H1 (cell line): ENCODE measurements at regions not wholly inside any gene's neighbourhood (a gene's known extent, or its start where the extent isn't known, plus 50 kb on each side); places are given as distances from the start of the nearest gene placed in this dataset.

Experiments
- CTCF ChIA-PET: fragments of 300-600 bp; sonication (Branson Sonifier 250); formaldehyde crosslinking; loops from one replicate; lab custom pipeline; 2021; ENCODE audit not compliant: partially characterized antibody; lab: Charles Lee
- POLR2A ChIA-PET: fragments of 300-600 bp; sonication (Branson Sonifier 250); formaldehyde crosslinking; loops from one replicate; lab custom pipeline; 2021; ENCODE audit warnings: inconsistent platforms; ENCODE audit not compliant: partially characterized antibody; lab: Charles Lee
- DNase-seq, 2 experiments: peaks; one replicate each; pipeline versions ENCODE4 v3.0.0 to v3.0.0-alpha.2; 2010 to 2022; ENCODE audit warnings: low spot score in 2 of 2, low read depth in 1 of 2, mixed read lengths in 1 of 2
- FAIRE-seq: peaks from 2 replicates; lab custom pipeline; 2011; peaks lifted over from hg19 to GRCh38; lab: Jason Lieb, UNC
- H2AFZ ChIP-seq: 2 replicates; pipeline ENCODE4 v1.8.1; 2012; ENCODE audit warnings: low read length, inconsistent platforms
- H2AK5ac ChIP-seq: 2 replicates; pipeline ENCODE4 v1.6.1; 2013; ENCODE audit warnings: low read depth, low read length
- H2BK120ac ChIP-seq: replicated peaks from 2 replicates; pipeline ENCODE3; 2013; ENCODE audit warnings: low read depth, low read length, inconsistent platforms
- H2BK12ac ChIP-seq: 2 replicates; pipeline ENCODE4 v1.6.1; 2013; ENCODE audit warnings: low read depth, low read length
- H2BK15ac ChIP-seq: 2 replicates; pipeline ENCODE4 v1.6.1; 2013; ENCODE audit warnings: low read length
- H2BK20ac ChIP-seq: 2 replicates; pipeline ENCODE4 v1.6.1; 2013; ENCODE audit warnings: low read length
- H2BK5ac ChIP-seq: 2 replicates; pipeline ENCODE4 v1.6.1; 2013; ENCODE audit warnings: low read depth, low read length
- H3K14ac ChIP-seq: 2 replicates; pipeline ENCODE4 v1.6.1; 2013; ENCODE audit warnings: inconsistent platforms; ENCODE audit not compliant: insufficient read length
- H3K18ac ChIP-seq: 2 replicates; pipeline ENCODE4 v1.6.1; 2013; ENCODE audit warnings: low read length; ENCODE audit errors: extremely low read depth
- H3K23ac ChIP-seq: 2 replicates; pipeline ENCODE4 v1.6.1; 2013; ENCODE audit warnings: inconsistent platforms; ENCODE audit not compliant: insufficient read length
- H3K23me2 ChIP-seq: 2 replicates; pipeline ENCODE4 v1.6.1; 2013; ENCODE audit warnings: low read depth, low read length
- H3K27ac ChIP-seq: 2 replicates; pipeline ENCODE4 v1.6.1; 2011; ENCODE audit warnings: low read depth, low read length, inconsistent platforms
- H3K27me3 ChIP-seq, 4 experiments: replicated peaks in 1 of 4; 1 replicate in 1 of 4; 2 replicates in 3 of 4; pipeline versions ENCODE4 v1.6.1 to v1.8.1; 2011 to 2013; ENCODE audit warnings: low read length in 3 of 4, mild to moderate bottlenecking in 3 of 4, inconsistent platforms in 2 of 4, mixed read lengths in 2 of 4, moderate library complexity in 1 of 4; ENCODE audit not compliant: control insufficient read depth in 3 of 4, insufficient read depth in 3 of 4; ENCODE audit errors: extremely low read depth in 1 of 4
- H3K36me3 ChIP-seq, 4 experiments: 2 replicates each; pipeline versions ENCODE4 v1.6.1 to v1.8.1; 2011 to 2013; ENCODE audit warnings: mild to moderate bottlenecking in 4 of 4, low read length in 3 of 4, moderate library complexity in 2 of 4, control low read depth in 1 of 4, inconsistent platforms in 1 of 4; ENCODE audit not compliant: insufficient read depth in 4 of 4, control insufficient read depth in 2 of 4
- H3K4ac ChIP-seq: replicated peaks from 2 replicates; pipeline ENCODE3; 2013; ENCODE audit warnings: low read length, low read depth, mixed read lengths, inconsistent platforms; ENCODE audit not compliant: insufficient read length
- H3K4me1 ChIP-seq, 4 experiments: replicated peaks in 1 of 4; 1 replicate in 1 of 4; 2 replicates in 3 of 4; pipeline versions ENCODE4 v1.6.1 to v1.8.1; 2011 to 2013; ENCODE audit warnings: low read length in 3 of 4, inconsistent platforms in 2 of 4, mixed read lengths in 1 of 4; ENCODE audit not compliant: insufficient read depth in 4 of 4, control insufficient read depth in 3 of 4
- H3K4me2 ChIP-seq, 2 experiments: 2 replicates each; pipeline versions ENCODE4 v1.6.1 to v1.8.1; 2011 to 2013; ENCODE audit warnings: low read depth in 2 of 2, low read length in 2 of 2, control low read depth in 1 of 2, inconsistent platforms in 1 of 2, mild to moderate bottlenecking in 1 of 2; ENCODE audit not compliant: insufficient read depth in 1 of 2
- H3K4me3 ChIP-seq, 4 experiments: fragments of 200-600, 300-600 bp in 1 of 4; sonication (generic), shearing (Covaris generic), sonication (Bioruptor Twin) in 1 of 4; 2 replicates each; pipeline versions ENCODE4 v1.5.1 to v1.8.1; 2011 to 2016; ENCODE audit warnings: low read length in 4 of 4, low read depth in 3 of 4, control low read depth in 2 of 4, inconsistent platforms in 2 of 4, mild to moderate bottlenecking in 2 of 4, mixed read lengths in 1 of 4, moderate library complexity in 1 of 4; ENCODE audit not compliant: insufficient read depth in 2 of 4; ENCODE audit errors: extremely low read depth in 1 of 4
- H3K56ac ChIP-seq: replicated peaks from 2 replicates; pipeline ENCODE3; 2013; ENCODE audit warnings: low read depth, mild to moderate bottlenecking, mixed read lengths, low read length, inconsistent platforms; ENCODE audit not compliant: insufficient read length
- H3K79me1 ChIP-seq: 2 replicates; pipeline ENCODE4 v1.6.1; 2013; ENCODE audit warnings: low read depth, low read length, control low read depth
- H3K79me2 ChIP-seq, 2 experiments: 2 replicates each; pipeline versions ENCODE4 v1.6.1 to v1.8.1; 2012 to 2013; ENCODE audit warnings: low read length in 2 of 2, mild to moderate bottlenecking in 2 of 2, inconsistent platforms in 1 of 2; ENCODE audit not compliant: insufficient read depth in 2 of 2, control insufficient read depth in 1 of 2
- H3K9ac ChIP-seq, 4 experiments: replicated peaks in 1 of 4; 1 replicate in 1 of 4; 2 replicates in 3 of 4; pipeline versions ENCODE4 v1.6.1 to v1.8.1; 2011 to 2013; ENCODE audit warnings: low read depth in 3 of 4, low read length in 3 of 4, control low read depth in 2 of 4, mild to moderate bottlenecking in 2 of 4, moderate library complexity in 2 of 4, inconsistent platforms in 1 of 4; ENCODE audit errors: extremely low read depth in 1 of 4
- H3K9me3 ChIP-seq, 2 experiments: 2 replicates each; pipeline versions ENCODE4 v1.6.1 to v1.8.1; 2012 to 2013; ENCODE audit warnings: mild to moderate bottlenecking in 2 of 2, moderate library complexity in 2 of 2, control low read depth in 1 of 2, inconsistent platforms in 1 of 2, low read depth in 1 of 2, low read length in 1 of 2, mixed read lengths in 1 of 2; ENCODE audit not compliant: insufficient read depth in 2 of 2
- H4K20me1 ChIP-seq, 2 experiments: replicated peaks in 1 of 2; 2 replicates each; pipeline versions ENCODE3 to v1.8.1; 2011 to 2013; ENCODE audit warnings: inconsistent platforms in 2 of 2, low read length in 2 of 2, mild to moderate bottlenecking in 1 of 2; ENCODE audit not compliant: insufficient read depth in 2 of 2, control insufficient read depth in 1 of 2
- H4K5ac ChIP-seq: 2 replicates; pipeline ENCODE4 v1.6.1; 2013; ENCODE audit warnings: low read length, low read depth, mixed read lengths, inconsistent platforms; ENCODE audit not compliant: insufficient read length
- H4K8ac ChIP-seq: 2 replicates; pipeline ENCODE4 v1.8.0; 2013; ENCODE audit warnings: mild to moderate bottlenecking, moderate library complexity, low read length, inconsistent platforms; ENCODE audit not compliant: insufficient read depth; ENCODE audit errors: extremely low read depth
- H4K91ac ChIP-seq: replicated peaks from 2 replicates; pipeline ENCODE3; 2013; ENCODE audit warnings: low read length, mixed read lengths, inconsistent platforms; ENCODE audit not compliant: insufficient read length
- BRCA1 ChIP-seq: IDR thresholded peaks from 2 replicates; pipeline ENCODE4 v1.6.1; 2012; ENCODE audit warnings: low read depth, low read length, improper control_type of control experiment
- KDM4A ChIP-seq: IDR thresholded peaks from one replicate; pipeline ENCODE4 v1.7.1; 2012; ENCODE audit warnings: low read depth, mild to moderate bottlenecking, moderate library complexity, low read length, inconsistent platforms; ENCODE audit not compliant: severe bottlenecking
- WGBS, 2 experiments: shearing (Covaris generic) in 1 of 2; methylation state at CpG; one replicate each; pipeline versions ENCODE4 v1.1.6 to v1.1.7; 2013 to 2015; ENCODE audit warnings: low lambda C conversion rate in 2 of 2, mixed read lengths in 2 of 2, inconsistent platforms in 1 of 2, low coverage in 1 of 2, missing lambda C conversion rate in 1 of 2; ENCODE audit not compliant: insufficient replicate concordance in 2 of 2, insufficient coverage in 1 of 2, insufficient read length in 1 of 2; ENCODE audit errors: extremely low coverage in 1 of 2, missing lambda C conversion rate in 1 of 2; 5-methylcytosine and 5-hydroxymethylcytosine counted together
- TF ChIP-seq, protein P1 (sequence below), 3 experiments: IDR thresholded peaks; 1 replicate in 2 of 3; 2 replicates in 1 of 3; pipeline versions ENCODE4 v1.5.1 to v1.6.1; 2011; ENCODE audit warnings: low read length in 3 of 3, mild to moderate bottlenecking in 3 of 3, inconsistent platforms in 2 of 3, low read depth in 1 of 3, moderate library complexity in 1 of 3; ENCODE audit not compliant: insufficient read depth in 1 of 3; ENCODE audit errors: control extremely low read depth in 1 of 3
- TF ChIP-seq, protein P2 (sequence below): IDR thresholded peaks from 2 replicates; pipeline ENCODE4 v1.6.1; 2011; ENCODE audit warnings: low read depth, mild to moderate bottlenecking, low read length; ENCODE audit not compliant: insufficient read depth

DNA sequence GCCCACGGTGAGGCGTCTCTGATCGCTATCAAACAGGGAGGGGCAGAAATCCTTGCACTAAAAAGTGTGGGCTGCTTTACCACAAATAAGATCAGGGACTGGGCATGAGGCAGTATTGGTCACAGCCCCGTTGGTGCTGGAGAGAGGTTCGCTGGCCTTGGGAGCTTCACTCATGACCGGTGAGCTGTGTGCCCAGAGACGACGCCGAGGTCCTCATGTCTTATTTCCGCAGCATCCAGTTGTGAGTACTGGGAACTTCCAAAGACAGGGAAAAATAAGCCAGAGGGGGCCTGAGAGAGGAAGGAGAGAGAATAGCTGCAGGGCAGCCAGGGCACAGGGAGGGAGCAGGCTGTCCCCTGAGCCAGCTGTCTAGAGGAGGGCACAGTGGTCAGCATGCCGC lies 154.2 kb upstream of the PRKCQ start:
- H2BK120ac ChIP-seq: no peak overlapping the region
- no peak overlapping the region; the same call in 1 of the 2 replicates for H2BK12ac ChIP-seq
- no peaks in the 10 kb centered on the region for H3K36me3 ChIP-seq
- H2BK15ac ChIP-seq: peak overlapping the region; percentile 19; the same call in 1 of the 2 replicates
- H3K4me1 ChIP-seq: peaks cover 4 to 19% (median 14%) of the 10 kb centered on the region in 4 experiments
- no peak overlapping the region for H3K4me2 ChIP-seq
- no peaks in the 10 kb centered on the region for H3K9me3 ChIP-seq
- no peak overlapping the region for H3K4me3 ChIP-seq
- H3K23me2 ChIP-seq: no peaks in the 10 kb centered on the region; the same call in 1 of the 2 replicates
- H3K9ac ChIP-seq: no peak overlapping the region
- no peak overlapping the region for H3K18ac ChIP-seq
- H2AK5ac ChIP-seq: no peak overlapping the region
- no peak overlapping the region for H3K4ac ChIP-seq
- no peaks in the 10 kb centered on the region; a peak in 1 of 7 replicates for H3K27me3 ChIP-seq
- H3K56ac ChIP-seq: no peak overlapping the region
- H4K8ac ChIP-seq: no peak overlapping the region
- FAIRE-seq: no peak
- DNase-seq: no peak
- H4K20me1 ChIP-seq: no peaks in the 10 kb centered on the region
- no peaks in the 10 kb centered on the region for H3K79me2 ChIP-seq
- 79% methylated on average over 11 of the region's 11 CpGs; no CpG with 5 or more reads in 1 of the 2 experiments for WGBS, 2 experiments
- H3K14ac ChIP-seq: no peak overlapping the region
- peak overlapping the region; percentile 57; the same call in 1 of the 2 replicates for H2BK20ac ChIP-seq
- no peak overlapping the region for H2BK5ac ChIP-seq
- CTCF ChIA-PET: no interaction called here
- no peak overlapping the region for H3K23ac ChIP-seq
- no peak overlapping the region for H2AFZ ChIP-seq
- peak overlapping the region; percentile 26 for H4K91ac ChIP-seq
- no peaks in the 10 kb centered on the region for H3K79me1 ChIP-seq
- TF ChIP-seq KDM4A: no peak
- no peak for TF ChIP-seq BRCA1
- TF ChIP-seq, protein P1, sequence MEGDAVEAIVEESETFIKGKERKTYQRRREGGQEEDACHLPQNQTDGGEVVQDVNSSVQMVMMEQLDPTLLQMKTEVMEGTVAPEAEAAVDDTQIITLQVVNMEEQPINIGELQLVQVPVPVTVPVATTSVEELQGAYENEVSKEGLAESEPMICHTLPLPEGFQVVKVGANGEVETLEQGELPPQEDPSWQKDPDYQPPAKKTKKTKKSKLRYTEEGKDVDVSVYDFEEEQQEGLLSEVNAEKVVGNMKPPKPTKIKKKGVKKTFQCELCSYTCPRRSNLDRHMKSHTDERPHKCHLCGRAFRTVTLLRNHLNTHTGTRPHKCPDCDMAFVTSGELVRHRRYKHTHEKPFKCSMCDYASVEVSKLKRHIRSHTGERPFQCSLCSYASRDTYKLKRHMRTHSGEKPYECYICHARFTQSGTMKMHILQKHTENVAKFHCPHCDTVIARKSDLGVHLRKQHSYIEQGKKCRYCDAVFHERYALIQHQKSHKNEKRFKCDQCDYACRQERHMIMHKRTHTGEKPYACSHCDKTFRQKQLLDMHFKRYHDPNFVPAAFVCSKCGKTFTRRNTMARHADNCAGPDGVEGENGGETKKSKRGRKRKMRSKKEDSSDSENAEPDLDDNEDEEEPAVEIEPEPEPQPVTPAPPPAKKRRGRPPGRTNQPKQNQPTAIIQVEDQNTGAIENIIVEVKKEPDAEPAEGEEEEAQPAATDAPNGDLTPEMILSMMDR (IDR thresholded peaks at IDR 0.05; ENCODE audit: control extremely low read depth in 1 of 3, insufficient read depth in 1 of 3, low read depth in 1 of 3, low read length in 3 of 3): no peak
- TF ChIP-seq, protein P2, sequence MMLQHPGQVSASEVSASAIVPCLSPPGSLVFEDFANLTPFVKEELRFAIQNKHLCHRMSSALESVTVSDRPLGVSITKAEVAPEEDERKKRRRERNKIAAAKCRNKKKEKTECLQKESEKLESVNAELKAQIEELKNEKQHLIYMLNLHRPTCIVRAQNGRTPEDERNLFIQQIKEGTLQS: no peak
- TF ChIP-seq, all 59 proteins: peak for 0
- no peak overlapping the region for H3K27ac ChIP-seq
- no peak overlapping the region for H4K5ac ChIP-seq
- POLR2A ChIA-PET: no interaction called here
